Stimulated activated naive B cell treated with anti-CD40 and anti-IgM and Interleukin-4, amounts not matched to agents 10 μg/mL and 1 μg/mL and 100 μg/mL, for 72 hours (primary cell): ENCODE measurements at regions not wholly inside any gene's neighbourhood (a gene's known extent, or its start where the extent isn't known, plus 50 kb on each side); places are given as distances from the start of the nearest gene placed in this dataset.

Experiments used
- ATAC-seq, 2 donors: fragments of 150-1000 bp; cut with Tn5 transposase; replicated peaks; 2 replicates each; pipeline ENCODE4 v1.10.0; 2021; ENCODE audit warnings: moderate library complexity in 1 of 2
- DNase-seq: peaks from one replicate; pipeline ENCODE4 v3.0.0; 2021
- H3K27ac Mint-ChIP-seq: one replicate; pipeline ENCODE4 v1.8.0; 2022; ENCODE audit warnings: mild to moderate bottlenecking, mixed read lengths
- H3K27me3 Mint-ChIP-seq, 2 donors: one replicate each; pipeline ENCODE4 v1.8.0; 2022; ENCODE audit warnings: mixed read lengths in 2 of 2
- H3K36me3 Mint-ChIP-seq, 2 donors: one replicate each; pipeline ENCODE4 v1.8.0; 2022; ENCODE audit warnings: mixed read lengths in 2 of 2, mild to moderate bottlenecking in 1 of 2
- H3K4me1 Mint-ChIP-seq, 2 donors: one replicate each; pipeline ENCODE4 v1.8.0; 2022; ENCODE audit warnings: mixed read lengths in 2 of 2, mild to moderate bottlenecking in 1 of 2
- H3K4me3 Mint-ChIP-seq, 2 donors: one replicate each; pipeline ENCODE4 v1.8.0; 2022; ENCODE audit warnings: mild to moderate bottlenecking in 2 of 2, mixed read lengths in 2 of 2, moderate library complexity in 1 of 2
- H3K9me3 Mint-ChIP-seq, 2 donors: one replicate each; pipeline ENCODE4 v1.8.0; 2022; ENCODE audit warnings: mixed read lengths in 2 of 2, mild to moderate bottlenecking in 1 of 2

DNA sequence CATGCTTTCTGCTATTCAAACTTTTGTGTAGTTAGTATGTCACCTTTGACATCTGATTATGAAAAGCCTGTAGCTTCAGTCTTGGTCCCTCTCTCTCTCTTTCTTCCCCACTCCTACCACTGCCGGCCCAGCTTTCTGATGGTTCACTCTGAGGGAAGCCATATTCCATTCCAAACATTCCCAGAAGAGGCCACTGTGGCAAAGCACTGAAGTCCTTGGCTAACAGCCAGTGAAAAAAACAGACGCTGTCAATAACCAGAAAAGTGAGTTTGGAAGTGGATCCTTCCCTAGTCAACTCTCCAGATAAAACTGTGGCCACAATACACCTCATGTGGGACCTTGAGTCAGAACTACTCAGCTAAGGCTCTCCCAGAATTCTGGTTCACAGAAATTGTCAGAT is 950.7 kb upstream of the PHF14 start:
- no peaks in the 10 kb centered on the region for H3K27me3 Mint-ChIP-seq
- no peak overlapping the region for H3K27ac Mint-ChIP-seq
- no peaks in the 10 kb centered on the region for H3K4me1 Mint-ChIP-seq
- H3K9me3 Mint-ChIP-seq = peaks cover 0 to 6% of the 10 kb centered on the region in 2 donors
- no peak overlapping the region for H3K4me3 Mint-ChIP-seq
- ATAC-seq (no peak), DNase-seq (no peak)
- H3K36me3 Mint-ChIP-seq = no peaks in the 10 kb centered on the region

DNA sequence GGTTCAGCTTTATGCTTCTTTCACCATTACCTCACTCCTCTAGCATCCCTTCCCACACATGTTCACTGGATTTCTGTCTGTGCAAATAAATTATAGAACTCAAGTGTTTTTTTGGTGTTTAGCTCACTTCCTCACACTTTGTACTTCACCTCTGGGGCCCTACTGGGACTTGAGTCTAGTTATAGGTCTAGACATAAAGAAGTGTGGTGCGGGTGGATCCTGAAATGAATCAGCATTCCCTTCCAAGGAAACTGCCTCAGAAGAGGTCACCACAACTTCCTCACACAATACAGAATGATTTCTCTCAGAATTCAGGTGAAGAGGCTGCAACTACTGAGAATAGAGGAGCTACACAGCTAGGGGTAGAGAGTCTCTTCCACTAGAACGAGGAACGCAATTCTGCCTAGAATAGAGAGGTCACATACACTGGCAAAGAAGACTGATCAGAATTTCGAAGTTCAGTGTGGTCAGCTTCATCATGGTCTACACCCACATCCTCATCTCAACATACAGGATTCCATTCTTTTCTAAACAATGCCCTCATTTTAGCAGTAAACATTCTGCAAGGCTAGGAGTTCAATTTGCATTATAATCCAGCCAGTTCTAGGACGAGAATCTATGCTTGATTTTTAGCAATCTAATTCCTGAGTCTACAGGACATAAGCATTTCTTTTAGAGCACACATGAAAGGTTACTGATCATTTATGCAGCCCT is 938.7 kb upstream of the PHF14 start:
- Mint-ChIP-seq H3K36me3 (no peaks in the 10 kb centered on the region), H3K27me3 (no peaks in the 10 kb centered on the region)
- ATAC-seq = peak; percentile 77 to 83

DNA sequence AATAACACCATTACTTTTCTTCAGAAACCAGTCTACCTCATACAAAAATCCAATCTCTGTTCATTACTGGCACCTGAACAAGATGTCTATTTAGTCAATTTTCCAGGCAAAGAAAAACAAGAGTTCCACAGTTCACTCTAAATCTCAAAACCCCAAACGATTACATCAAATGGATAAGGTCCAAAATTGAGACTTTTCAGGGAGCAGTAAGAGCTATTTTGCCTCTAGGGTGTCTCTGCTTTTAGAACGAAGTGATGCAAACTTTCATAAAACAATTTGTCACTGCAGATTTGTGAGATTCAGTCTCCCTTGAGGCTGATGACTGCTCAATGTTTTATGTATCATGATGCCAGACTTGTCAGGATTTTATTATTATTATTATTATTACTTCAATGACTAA is 937.0 kb upstream of the PHF14 start:
- no peaks in the 10 kb centered on the region for H3K4me1 Mint-ChIP-seq
- H3K4me3 Mint-ChIP-seq = no peak overlapping the region
- ATAC-seq (no peak), DNase-seq (no peak)
- no peaks in the 10 kb centered on the region for H3K36me3 Mint-ChIP-seq
- no peaks in the 10 kb centered on the region for H3K27me3 Mint-ChIP-seq
- H3K27ac Mint-ChIP-seq = no peak overlapping the region
- peaks cover 1 to 3% of the 10 kb centered on the region in 2 donors for H3K9me3 Mint-ChIP-seq

More for the DNA sequence above, 938.7 kb upstream of the PHF14 start:
- Mint-ChIP-seq H3K9me3 (peaks cover 1 to 3% of the 10 kb centered on the region in 2 donors), H3K27ac (no peak overlapping the region), H3K4me1 (no peaks in the 10 kb centered on the region), H3K4me3 (no peak overlapping the region)
- DNase-seq = peak; percentile 2

DNA sequence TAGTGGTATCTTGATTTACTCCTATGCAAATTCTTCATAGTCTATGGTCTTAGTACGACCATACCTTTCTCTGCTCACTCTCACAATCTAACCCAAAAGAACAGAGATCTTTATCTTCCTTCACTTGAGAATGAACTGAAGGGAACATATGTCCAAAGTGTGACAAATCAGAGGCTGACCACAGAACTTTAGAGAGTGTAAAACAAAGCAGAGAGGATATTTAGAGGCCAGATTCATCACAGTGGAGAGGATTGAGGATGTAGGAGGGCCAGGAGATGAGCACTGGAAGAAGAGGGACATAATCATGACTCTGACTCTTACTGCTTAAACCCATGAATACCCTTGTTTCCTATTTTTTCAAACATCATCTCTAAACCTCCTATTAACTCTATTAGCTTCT is 935.3 kb upstream of the PHF14 start:
- no peaks in the 10 kb centered on the region for H3K4me1 Mint-ChIP-seq
- H3K4me3 Mint-ChIP-seq = no peak overlapping the region
- no peaks in the 10 kb centered on the region for H3K27me3 Mint-ChIP-seq
- peaks cover 1 to 3% of the 10 kb centered on the region in 2 donors for H3K9me3 Mint-ChIP-seq
- no peaks in the 10 kb centered on the region for H3K36me3 Mint-ChIP-seq
- DNase-seq (no peak), ATAC-seq (no peak)
- H3K27ac Mint-ChIP-seq = no peak overlapping the region

DNA sequence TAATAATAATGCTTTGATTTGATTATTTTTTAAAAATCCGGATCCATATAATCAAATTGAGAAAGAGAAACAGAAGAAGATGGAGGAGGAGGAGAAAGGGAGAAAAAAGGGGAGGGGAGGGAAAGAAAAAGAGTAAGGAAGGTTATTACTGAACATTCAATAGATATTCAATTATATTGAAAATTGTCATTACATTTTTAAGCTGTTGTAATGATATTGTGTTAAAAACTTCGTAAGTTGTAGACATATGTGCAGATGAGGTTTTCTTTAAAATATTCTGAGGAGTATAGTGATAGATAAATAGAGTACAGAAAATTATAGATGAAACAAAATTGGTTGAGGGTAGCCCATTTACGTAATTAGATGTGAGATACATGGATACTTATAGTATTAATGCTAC is 933.0 kb upstream of the PHF14 start:
- H3K4me3 Mint-ChIP-seq = no peak overlapping the region
- H3K9me3 Mint-ChIP-seq = peaks cover 1 to 3% of the 10 kb centered on the region in 2 donors
- no peaks in the 10 kb centered on the region for H3K4me1 Mint-ChIP-seq
- H3K27me3 Mint-ChIP-seq = no peaks in the 10 kb centered on the region
- no peak overlapping the region for H3K27ac Mint-ChIP-seq
- DNase-seq (no peak), ATAC-seq (no peak)
- H3K36me3 Mint-ChIP-seq = no peaks in the 10 kb centered on the region

DNA sequence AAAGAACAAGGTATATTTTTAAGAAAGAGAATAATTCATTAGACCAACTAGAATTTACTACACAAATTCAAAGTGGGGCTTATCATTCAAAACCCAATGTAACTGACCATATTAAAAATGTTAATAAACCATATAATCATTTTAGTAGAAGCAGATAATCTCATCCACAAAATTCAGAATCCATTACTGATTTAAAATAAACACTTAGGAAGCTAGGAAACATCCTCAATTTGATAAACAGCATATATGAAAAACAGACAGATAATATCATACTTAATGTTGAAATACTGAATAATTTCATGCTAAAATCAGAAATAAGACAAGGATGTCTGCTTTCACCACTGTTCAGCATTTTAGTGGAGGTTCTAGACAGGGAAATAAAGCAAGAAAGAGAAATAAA is 902.8 kb upstream of the PHF14 start:
- Mint-ChIP-seq H3K27ac (no peak overlapping the region), H3K27me3 (no peaks in the 10 kb centered on the region), H3K36me3 (no peaks in the 10 kb centered on the region), H3K4me3 (no peak overlapping the region), H3K9me3 (peaks cover 2 to 3% of the 10 kb centered on the region in 2 donors), H3K4me1 (no peaks in the 10 kb centered on the region)
- ATAC-seq (no peak), DNase-seq (no peak)

DNA sequence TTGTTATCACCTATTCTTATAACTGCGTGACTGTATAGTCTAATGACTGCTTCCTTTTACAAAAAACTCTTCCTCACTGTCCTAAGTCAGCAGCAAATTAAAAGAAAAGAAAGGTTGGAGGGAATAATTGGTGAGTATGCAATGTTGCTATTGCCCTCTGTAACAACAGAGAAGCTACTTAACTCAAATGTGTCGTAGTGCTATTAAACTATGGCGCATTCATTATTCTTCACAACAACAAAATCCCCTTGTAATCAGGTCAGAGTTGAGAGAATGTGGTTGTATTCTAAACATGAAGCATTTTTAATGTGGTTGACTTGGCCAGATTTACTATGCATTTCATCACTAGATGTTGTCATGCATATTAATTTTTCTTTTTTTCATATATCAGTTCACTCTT is 897.8 kb upstream of the PHF14 start:
- H3K4me1 Mint-ChIP-seq = no peaks in the 10 kb centered on the region
- H3K36me3 Mint-ChIP-seq = no peaks in the 10 kb centered on the region
- no peak for ATAC-seq
- no peaks in the 10 kb centered on the region for H3K27me3 Mint-ChIP-seq
- DNase-seq = no peak
- H3K9me3 Mint-ChIP-seq = peaks cover 1 to 3% of the 10 kb centered on the region in 2 donors
- no peak overlapping the region for H3K4me3 Mint-ChIP-seq
- H3K27ac Mint-ChIP-seq = no peak overlapping the region

DNA sequence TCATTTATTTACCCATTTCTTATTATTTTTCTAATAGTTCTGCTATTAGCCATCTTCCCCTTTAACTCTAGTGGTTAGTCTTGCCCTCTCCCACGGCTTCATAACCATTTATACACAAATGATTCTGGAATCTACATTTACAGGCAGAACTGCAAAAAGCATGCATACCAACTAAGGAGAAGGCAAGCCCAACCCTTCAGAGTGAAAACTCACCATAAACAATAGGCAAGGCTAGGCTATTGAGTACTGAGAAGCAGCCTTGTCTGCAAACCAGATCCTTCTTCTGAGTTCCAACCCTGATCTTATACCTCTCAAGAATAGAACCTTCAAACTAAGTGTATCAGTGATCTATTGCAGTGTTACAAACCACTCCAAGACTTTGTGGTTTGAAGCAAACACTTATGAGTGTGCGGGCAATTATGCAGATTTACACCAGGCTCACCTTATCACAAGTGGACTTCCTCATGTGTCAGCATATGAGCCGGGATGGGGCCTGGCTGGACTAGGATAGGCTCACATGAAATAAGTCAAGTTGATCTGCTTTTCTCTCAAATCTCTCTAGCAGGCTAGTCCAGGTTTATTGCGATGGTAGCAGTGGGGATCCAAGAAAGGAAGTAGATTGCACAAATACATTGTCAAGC is 896.9 kb upstream of the PHF14 start:
- Mint-ChIP-seq H3K4me1 (no peaks in the 10 kb centered on the region), H3K4me3 (no peak overlapping the region), H3K9me3 (peaks cover 1 to 3% of the 10 kb centered on the region in 2 donors), H3K27me3 (no peaks in the 10 kb centered on the region), H3K36me3 (no peaks in the 10 kb centered on the region), H3K27ac (no peak overlapping the region)
- ATAC-seq (no peak), DNase-seq (no peak)

DNA sequence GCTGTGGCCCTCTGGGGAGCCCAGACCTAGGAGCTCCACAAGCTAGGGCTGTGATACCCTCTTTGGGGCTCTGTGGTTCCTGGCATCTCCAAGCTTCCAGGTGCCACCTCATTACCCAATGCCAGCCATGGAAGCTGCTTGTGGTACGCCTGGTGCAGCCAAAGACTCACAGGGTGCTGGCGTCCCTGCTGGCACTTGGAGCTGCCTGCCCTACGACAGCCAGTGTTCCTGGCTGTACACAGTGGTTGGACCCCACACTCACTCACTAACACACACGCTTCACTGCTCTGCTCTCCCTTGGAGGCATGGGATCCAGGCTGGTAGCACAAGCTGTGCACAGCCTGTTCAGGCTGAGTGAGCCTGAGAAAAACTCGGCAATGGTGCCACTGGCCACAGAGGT is 894.1 kb upstream of the PHF14 start:
- no peaks in the 10 kb centered on the region for H3K36me3 Mint-ChIP-seq

DNA sequence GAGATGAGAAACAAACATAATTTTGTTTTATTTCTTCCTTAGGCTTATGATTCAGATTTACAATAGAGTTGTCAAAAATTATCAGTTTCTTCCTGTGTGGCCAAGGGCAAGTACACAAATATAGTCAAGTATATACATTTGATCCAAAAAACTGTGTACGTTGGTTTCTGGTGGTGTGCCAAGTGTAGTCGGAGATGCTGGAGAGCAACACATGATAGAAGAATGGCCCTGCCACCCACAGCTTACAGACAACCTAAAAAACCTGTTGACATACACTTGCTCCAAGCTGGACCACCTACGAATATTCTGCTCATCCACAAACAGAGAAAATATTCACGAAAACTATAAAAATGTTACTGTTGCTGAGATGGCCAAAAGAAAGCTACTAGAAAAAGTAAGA is 890.8 kb upstream of the PHF14 start:
- Mint-ChIP-seq H3K27ac (no peak overlapping the region), H3K4me1 (no peaks in the 10 kb centered on the region), H3K36me3 (no peaks in the 10 kb centered on the region), H3K9me3 (peaks cover 3 to 7% of the 10 kb centered on the region in 2 donors), H3K27me3 (no peaks in the 10 kb centered on the region), H3K4me3 (no peak overlapping the region)
- DNase-seq (no peak), ATAC-seq (no peak)

More for the DNA sequence above, 894.1 kb upstream of the PHF14 start:
- Mint-ChIP-seq H3K9me3 (peaks cover 1 to 3% of the 10 kb centered on the region in 2 donors), H3K4me3 (no peak overlapping the region), H3K27ac (no peak overlapping the region), H3K4me1 (no peaks in the 10 kb centered on the region), H3K27me3 (no peaks in the 10 kb centered on the region)
- ATAC-seq (no peak), DNase-seq (no peak)

DNA sequence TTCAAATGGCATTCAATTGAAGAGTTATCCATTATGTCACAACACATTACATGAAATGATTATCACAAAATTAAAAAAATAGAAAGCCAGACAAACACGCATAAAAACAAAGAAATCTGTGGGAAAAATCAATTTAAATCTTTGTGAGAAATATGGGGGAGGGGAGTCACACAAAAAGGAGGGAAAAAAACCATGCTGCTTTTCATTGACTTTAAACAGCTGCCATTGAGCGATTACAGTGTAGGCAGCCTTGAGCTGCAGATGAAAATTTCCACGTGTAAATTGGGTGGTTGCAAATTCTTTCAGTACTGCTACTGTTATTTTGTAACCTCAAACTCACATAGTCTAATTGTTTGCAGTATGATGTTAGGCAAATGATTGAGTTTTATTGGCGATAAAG is 889.9 kb upstream of the PHF14 start:
- no peaks in the 10 kb centered on the region for H3K27me3 Mint-ChIP-seq
- DNase-seq (no peak), ATAC-seq (no peak)

DNA sequence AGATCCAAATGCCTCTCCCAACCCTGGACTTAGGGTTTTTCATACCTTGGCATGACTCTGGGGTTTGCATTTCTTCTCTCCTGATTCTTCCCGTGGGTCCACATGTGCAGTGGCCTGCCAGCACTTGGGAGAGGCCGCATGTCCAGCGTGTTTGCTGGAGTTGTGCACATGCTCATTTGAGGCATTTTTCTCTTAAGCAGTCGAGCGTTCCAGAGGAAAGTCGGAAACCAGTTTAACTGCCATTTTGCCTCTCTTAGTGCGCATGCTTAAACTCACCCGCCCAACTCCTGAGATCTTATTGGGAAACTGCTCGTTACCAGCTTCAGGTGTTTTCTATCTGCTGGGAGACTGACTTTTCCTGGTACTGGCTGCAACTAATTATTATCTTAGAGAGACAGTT is 888.4 kb upstream of the PHF14 start:
- H3K36me3 Mint-ChIP-seq = no peaks in the 10 kb centered on the region
- H3K27ac Mint-ChIP-seq = no peak overlapping the region
- H3K4me1 Mint-ChIP-seq = no peaks in the 10 kb centered on the region
- no peak for DNase-seq
- H3K4me3 Mint-ChIP-seq = no peak overlapping the region
- H3K9me3 Mint-ChIP-seq = peaks cover 0 to 8% of the 10 kb centered on the region in 2 donors
- no peaks in the 10 kb centered on the region for H3K27me3 Mint-ChIP-seq
- no peak for ATAC-seq

More for the DNA sequence above, 889.9 kb upstream of the PHF14 start:
- no peak overlapping the region for H3K4me3 Mint-ChIP-seq
- peaks cover 3 to 7% of the 10 kb centered on the region in 2 donors for H3K9me3 Mint-ChIP-seq
- H3K27ac Mint-ChIP-seq = no peak overlapping the region
- no peaks in the 10 kb centered on the region for H3K4me1 Mint-ChIP-seq
- H3K36me3 Mint-ChIP-seq = no peaks in the 10 kb centered on the region

DNA sequence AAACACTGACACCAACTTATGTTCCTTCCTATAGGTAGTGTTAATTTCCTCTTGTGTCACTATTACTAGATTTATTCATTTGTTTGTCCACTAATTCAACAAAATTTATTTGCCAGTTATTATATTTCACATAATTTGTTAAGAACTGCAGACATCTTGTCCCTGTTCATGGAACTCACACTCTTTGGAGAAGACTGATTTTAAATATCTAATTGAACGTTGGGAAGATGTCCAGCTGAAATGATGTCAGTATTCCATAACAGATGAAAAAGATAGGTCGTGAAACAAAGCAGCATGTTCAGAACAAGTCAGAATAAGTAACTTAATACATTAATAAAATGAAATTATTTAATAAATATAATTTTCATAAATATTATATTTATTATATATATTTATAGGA is 873.1 kb upstream of the PHF14 start:
- no peaks in the 10 kb centered on the region for H3K27me3 Mint-ChIP-seq
- ATAC-seq = no peak

DNA sequence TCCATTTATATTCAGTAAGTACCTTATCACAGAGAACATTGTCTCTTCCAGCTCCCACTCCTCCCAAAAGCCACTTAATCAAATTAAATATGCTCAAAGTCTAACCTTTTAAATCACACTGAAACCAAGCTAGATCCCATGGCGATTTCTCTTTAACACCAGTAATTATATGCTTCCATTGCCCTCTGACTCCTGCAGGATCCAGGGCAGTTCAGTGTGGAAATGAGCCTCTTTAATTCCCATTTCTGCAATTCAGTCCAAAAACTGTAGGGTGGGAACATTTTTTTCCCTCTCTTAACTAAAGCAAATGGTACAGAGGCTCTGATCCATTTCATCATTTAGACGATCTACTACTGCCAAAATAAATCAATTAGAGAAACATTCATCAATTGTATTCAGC is 872.3 kb upstream of the PHF14 start:
- Mint-ChIP-seq H3K4me3 (no peak overlapping the region), H3K27me3 (no peaks in the 10 kb centered on the region), H3K36me3 (no peaks in the 10 kb centered on the region), H3K4me1 (no peaks in the 10 kb centered on the region), H3K27ac (no peak overlapping the region), H3K9me3 (peaks cover 0 to 1% of the 10 kb centered on the region in 2 donors)
- DNase-seq (no peak), ATAC-seq (no peak)

More for the DNA sequence above, 873.1 kb upstream of the PHF14 start:
- Mint-ChIP-seq H3K9me3 (peaks cover 0 to 1% of the 10 kb centered on the region in 2 donors), H3K4me1 (no peaks in the 10 kb centered on the region), H3K27ac (no peak overlapping the region), H3K36me3 (no peaks in the 10 kb centered on the region), H3K4me3 (no peak overlapping the region)
- no peak for DNase-seq

DNA sequence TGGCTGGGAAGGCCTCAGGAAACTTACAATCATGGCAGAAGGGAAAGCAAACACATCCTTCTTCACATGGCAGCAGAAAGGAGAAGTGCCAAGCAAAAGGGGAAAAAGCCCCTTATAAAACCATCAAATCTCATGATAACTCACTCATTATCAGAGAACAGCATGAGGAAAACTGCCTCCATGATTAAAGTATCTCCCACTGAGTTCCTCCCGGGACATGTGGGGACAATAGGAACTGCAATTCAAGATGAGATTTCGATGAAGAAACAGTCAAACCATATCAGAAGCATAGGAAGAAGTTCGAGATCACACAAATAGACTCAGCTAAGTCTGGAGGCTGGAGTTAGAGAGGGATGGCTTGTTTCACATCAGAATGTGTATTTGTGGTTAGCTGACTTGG is 869.4 kb upstream of the PHF14 start:
- Mint-ChIP-seq H3K4me3 (no peak overlapping the region), H3K4me1 (no peaks in the 10 kb centered on the region), H3K27me3 (no peaks in the 10 kb centered on the region), H3K27ac (no peak overlapping the region), H3K36me3 (no peaks in the 10 kb centered on the region), H3K9me3 (peaks cover 0 to 1% of the 10 kb centered on the region in 2 donors)
- DNase-seq (no peak), ATAC-seq (no peak)
